Esophagus squamous epithelium (tissue), 4 donors: ENCODE measurements at regions not wholly inside any gene's neighbourhood (a gene's known extent, or its start where the extent isn't known, plus 50 kb on each side); places are given as distances from the start of the nearest gene placed in this dataset.

ENCODE experiments used
- POLR2A ChIP-seq, 4 donors: fragments of 450-650 bp; IDR thresholded peaks; one replicate each; pipeline ENCODE4 v1.6.1; 2017; ENCODE audit warnings: antibody characterized with exemption in 4 of 4, mild to moderate bottlenecking in 4 of 4, moderate library complexity in 3 of 4
- TF ChIP-seq, protein P1 (sequence below), 6 experiments: fragments of 450-650 bp in 4 of 6; fragments of 200-600 bp in 2 of 6; sonication (generic) in 2 of 6; IDR thresholded peaks; one replicate each; pipeline ENCODE4 v1.5.1; 2016 to 2019; ENCODE audit warnings: antibody characterized with exemption in 6 of 6, mild to moderate bottlenecking in 4 of 6, moderate library complexity in 4 of 6

DNA sequence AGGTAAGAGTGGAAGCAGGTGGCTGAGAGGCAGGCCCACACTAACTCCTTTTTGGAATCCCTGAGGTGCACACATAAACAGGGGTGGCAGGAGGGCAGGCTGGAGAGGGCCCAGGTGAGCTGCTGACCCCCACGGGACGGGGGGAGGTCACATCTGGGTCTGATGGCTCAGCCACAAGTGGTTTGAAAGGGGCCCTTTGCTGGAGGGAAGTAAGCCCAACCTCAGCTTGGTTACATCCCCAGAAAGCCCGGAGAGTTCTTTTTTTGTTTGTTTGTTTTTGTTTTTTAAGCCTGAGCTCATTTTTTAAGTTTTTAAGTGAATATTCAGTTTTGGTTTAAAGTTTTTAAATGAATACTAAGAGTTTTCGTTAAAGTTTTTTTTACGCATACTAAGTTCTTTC is 72.8 kb upstream of the CUX1 start:
- TF ChIP-seq, protein P1, sequence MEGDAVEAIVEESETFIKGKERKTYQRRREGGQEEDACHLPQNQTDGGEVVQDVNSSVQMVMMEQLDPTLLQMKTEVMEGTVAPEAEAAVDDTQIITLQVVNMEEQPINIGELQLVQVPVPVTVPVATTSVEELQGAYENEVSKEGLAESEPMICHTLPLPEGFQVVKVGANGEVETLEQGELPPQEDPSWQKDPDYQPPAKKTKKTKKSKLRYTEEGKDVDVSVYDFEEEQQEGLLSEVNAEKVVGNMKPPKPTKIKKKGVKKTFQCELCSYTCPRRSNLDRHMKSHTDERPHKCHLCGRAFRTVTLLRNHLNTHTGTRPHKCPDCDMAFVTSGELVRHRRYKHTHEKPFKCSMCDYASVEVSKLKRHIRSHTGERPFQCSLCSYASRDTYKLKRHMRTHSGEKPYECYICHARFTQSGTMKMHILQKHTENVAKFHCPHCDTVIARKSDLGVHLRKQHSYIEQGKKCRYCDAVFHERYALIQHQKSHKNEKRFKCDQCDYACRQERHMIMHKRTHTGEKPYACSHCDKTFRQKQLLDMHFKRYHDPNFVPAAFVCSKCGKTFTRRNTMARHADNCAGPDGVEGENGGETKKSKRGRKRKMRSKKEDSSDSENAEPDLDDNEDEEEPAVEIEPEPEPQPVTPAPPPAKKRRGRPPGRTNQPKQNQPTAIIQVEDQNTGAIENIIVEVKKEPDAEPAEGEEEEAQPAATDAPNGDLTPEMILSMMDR (IDR thresholded peaks at IDR 0.05), result no peak
- no peak for TF ChIP-seq POLR2A (IDR thresholded peaks at IDR 0.05)
